Right lobe of liver (tissue), 6 donors: ENCODE measurements at regions not wholly inside any gene's neighbourhood (a gene's known extent, or its start where the extent isn't known, plus 50 kb on each side); places are given as distances from the start of the nearest gene placed in this dataset.

Experiments
- ATAC-seq, 4 donors: fragments of 200-7000 bp; cut with Tn5 transposase; one replicate each; pipeline ENCODE4 v1.9.1; 2020; ENCODE audit warnings: mild to moderate bottlenecking in 4 of 4, moderate library complexity in 4 of 4
- DNase-seq, 3 donors: peaks; one replicate each; pipeline ENCODE4 v3.0.0-alpha.2; 2020
- H3K27ac ChIP-seq, 3 donors: fragments of 200-600 bp; one replicate each; pipeline ENCODE4 v1.8.0; 2022
- H3K27me3 ChIP-seq, 2 donors: fragments of 200-600 bp; one replicate each; pipeline ENCODE4 v1.8.0; 2022
- H3K36me3 ChIP-seq, 4 donors: fragments of 200-600 bp; sonication (generic) in 1 of 4; one replicate each; pipeline versions ENCODE4 v1.5.1 to v1.8.0; 2017 to 2022; ENCODE audit warnings: control low read depth in 1 of 4
- H3K4me1 ChIP-seq, 4 donors: fragments of 200-600 bp; sonication (generic) in 1 of 4; one replicate each; pipeline versions ENCODE4 v1.5.1 to v1.8.0; 2017 to 2022; ENCODE audit warnings: control low read depth in 1 of 4
- H3K4me3 ChIP-seq, 3 donors: fragments of 200-600 bp; one replicate each; pipeline ENCODE4 v1.8.0; 2022
- H3K9me3 ChIP-seq, 4 donors: fragments of 200-600 bp; sonication (generic) in 1 of 4; one replicate each; pipeline versions ENCODE4 v1.5.1 to v1.8.0; 2017 to 2022; ENCODE audit warnings: control low read depth in 1 of 4
- POLR2A ChIP-seq: fragments of 450-650 bp; IDR thresholded peaks from one replicate; pipeline ENCODE4 v1.6.1; 2017; ENCODE audit warnings: antibody characterized with exemption, mild to moderate bottlenecking
- WGBS: methylation state at CpG from one replicate; pipeline ENCODE4 v1.1.6; 2018; ENCODE audit warnings: low coverage, low lambda C conversion rate; ENCODE audit not compliant: insufficient coverage; ENCODE audit errors: missing lambda C conversion rate; 5-methylcytosine and 5-hydroxymethylcytosine counted together
- intact Hi-C, 2 donors: fragments of 100-400 bp; cut with DNase I; formaldehyde crosslinking; loops; one replicate each; pipeline versions ENCODE4 v1.11.2 to v1.14.1; 2022
- TF ChIP-seq, protein P1 (sequence below), 4 donors: fragments of 200-600 bp in 3 of 4; fragments of 450-650 bp in 1 of 4; IDR thresholded peaks; one replicate each; pipeline versions ENCODE4 v1.5.1 to v1.8.0; 2016 to 2022; ENCODE audit warnings: antibody characterized with exemption in 4 of 4, mild to moderate bottlenecking in 2 of 4
- donor health status: DM: no; HTN: yes; CAD: no.
- donor health status: DM: no; HTN: no; CAD: no.
- donor health status: DM: no; HTN: no; CAD: no.
- donor health status: DM: no; HTN: yes; CAD: no.
- donor health status: DM: no; HTN: yes; CAD: no.

DNA sequence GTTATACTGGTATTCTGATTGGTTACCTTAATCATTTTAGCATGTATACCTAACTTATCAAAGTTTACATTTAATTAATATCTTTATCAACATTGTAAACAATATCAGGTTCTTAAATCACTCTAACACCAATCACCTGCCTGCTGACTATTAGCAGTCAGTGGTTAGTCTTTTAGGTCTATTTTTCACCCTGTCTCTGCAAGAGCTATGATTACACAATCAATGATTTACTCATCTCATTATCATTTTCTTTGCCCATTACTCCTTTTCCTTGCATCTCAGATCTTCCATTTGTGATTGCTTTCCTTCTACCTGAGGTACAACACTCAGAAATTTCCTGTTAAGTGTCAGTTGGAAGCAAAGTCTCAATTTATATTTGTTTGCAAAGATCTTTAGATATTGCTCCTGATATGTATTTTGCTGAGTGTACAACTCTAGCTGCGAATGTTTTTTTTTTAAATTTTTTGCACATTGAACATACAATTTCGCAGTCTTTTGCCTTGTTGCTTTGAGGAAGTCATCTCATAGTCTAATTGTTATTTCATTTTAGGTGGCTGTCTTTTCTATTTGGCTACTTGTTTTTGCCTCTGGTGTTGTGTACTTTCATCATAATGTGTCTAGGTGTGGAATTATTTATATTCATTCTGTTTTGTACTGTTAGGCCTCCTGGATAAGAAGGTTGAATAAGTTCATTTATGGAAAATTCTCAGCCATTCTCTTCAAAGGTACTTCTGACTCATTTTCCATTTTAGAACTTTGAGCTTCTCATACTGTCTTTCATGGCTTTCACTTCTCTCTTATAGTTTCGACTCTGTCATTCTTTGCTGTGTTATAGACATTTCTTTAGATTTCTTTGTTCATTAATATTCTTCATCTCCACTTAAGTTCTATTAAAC lies 104.9 kb upstream of the CEP162 start:
- Histone ChIP-seq H3K36me3 (no peaks in the 10 kb centered on the region), H3K4me3 (no peak overlapping the region), H3K27me3 (no peaks in the 10 kb centered on the region), H3K4me1 (no peaks in the 10 kb centered on the region), H3K9me3 (no peaks in the 10 kb centered on the region), H3K27ac (no peak overlapping the region)
- intact Hi-C loops: no loop called here
- ATAC-seq: no peak
- TF ChIP-seq, protein P1, sequence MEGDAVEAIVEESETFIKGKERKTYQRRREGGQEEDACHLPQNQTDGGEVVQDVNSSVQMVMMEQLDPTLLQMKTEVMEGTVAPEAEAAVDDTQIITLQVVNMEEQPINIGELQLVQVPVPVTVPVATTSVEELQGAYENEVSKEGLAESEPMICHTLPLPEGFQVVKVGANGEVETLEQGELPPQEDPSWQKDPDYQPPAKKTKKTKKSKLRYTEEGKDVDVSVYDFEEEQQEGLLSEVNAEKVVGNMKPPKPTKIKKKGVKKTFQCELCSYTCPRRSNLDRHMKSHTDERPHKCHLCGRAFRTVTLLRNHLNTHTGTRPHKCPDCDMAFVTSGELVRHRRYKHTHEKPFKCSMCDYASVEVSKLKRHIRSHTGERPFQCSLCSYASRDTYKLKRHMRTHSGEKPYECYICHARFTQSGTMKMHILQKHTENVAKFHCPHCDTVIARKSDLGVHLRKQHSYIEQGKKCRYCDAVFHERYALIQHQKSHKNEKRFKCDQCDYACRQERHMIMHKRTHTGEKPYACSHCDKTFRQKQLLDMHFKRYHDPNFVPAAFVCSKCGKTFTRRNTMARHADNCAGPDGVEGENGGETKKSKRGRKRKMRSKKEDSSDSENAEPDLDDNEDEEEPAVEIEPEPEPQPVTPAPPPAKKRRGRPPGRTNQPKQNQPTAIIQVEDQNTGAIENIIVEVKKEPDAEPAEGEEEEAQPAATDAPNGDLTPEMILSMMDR (IDR thresholded peaks at IDR 0.05): no peak
- TF ChIP-seq POLR2A: no peak
- 31% methylated on average over 3 of the region's 3 CpGs for WGBS
- no peak for DNase-seq

DNA sequence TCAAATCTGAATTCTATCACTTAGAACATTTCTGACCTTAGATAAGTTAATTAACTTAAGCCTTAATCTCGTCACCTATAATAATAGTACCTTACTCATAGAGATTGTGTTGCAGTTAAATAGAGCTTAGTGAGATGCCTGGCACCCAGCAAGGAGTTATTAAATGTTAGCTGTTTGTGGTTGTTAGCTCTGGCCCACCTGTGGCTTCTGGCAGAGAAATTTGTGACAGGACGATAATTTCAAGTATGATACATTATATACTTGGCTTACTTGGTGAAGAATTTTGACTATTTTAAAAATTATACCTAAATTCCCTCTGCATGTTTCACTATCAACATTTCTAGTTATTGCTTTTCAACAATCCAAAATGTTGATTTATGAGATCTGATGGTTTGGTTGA lies 102.9 kb upstream of the CEP162 start:
- WGBS: 81% methylated on average over 2 of the region's 2 CpGs
- Histone ChIP-seq H3K27me3 (no peaks in the 10 kb centered on the region), H3K4me1 (no peaks in the 10 kb centered on the region), H3K27ac (no peak overlapping the region), H3K36me3 (no peaks in the 10 kb centered on the region), H3K9me3 (no peaks in the 10 kb centered on the region), H3K4me3 (no peak overlapping the region)
- TF ChIP-seq POLR2A: no peak
- TF ChIP-seq, protein P1 (IDR thresholded peaks at IDR 0.05): no peak
- intact Hi-C loops: no loop called here
- DNase-seq (no peak), ATAC-seq (no peak)

DNA sequence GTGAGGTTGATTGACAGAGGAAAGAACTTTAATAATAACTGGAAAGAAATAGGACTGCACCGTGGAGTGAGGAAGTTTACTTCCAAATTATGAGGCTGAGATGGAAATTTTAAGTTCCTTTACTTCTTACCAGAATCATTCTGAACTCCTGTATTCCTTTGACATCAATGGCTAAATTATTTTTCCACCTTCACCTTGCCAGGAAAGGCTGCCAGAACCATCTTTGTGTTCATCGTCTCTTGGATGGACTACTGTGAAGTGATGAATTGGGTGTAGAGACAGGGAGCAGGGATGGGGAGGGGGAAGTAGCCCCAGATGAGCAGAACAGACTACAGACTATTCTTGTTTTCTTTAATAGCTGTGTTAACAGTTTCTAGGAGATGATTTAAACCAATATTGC lies 102.1 kb upstream of the CEP162 start:
- H3K4me3 ChIP-seq: no peak overlapping the region
- no peak for ATAC-seq
- DNase-seq: no peak
- intact Hi-C loops: no loop called here
- 37% methylated on average over 2 of the region's 2 CpGs for WGBS
- no peaks in the 10 kb centered on the region for H3K27me3 ChIP-seq
- H3K27ac ChIP-seq: no peak overlapping the region
- no peak for TF ChIP-seq POLR2A
- TF ChIP-seq, protein P1 (IDR thresholded peaks at IDR 0.05): no peak
- no peaks in the 10 kb centered on the region for H3K9me3 ChIP-seq
- H3K4me1 ChIP-seq: no peaks in the 10 kb centered on the region
- H3K36me3 ChIP-seq: no peaks in the 10 kb centered on the region

DNA sequence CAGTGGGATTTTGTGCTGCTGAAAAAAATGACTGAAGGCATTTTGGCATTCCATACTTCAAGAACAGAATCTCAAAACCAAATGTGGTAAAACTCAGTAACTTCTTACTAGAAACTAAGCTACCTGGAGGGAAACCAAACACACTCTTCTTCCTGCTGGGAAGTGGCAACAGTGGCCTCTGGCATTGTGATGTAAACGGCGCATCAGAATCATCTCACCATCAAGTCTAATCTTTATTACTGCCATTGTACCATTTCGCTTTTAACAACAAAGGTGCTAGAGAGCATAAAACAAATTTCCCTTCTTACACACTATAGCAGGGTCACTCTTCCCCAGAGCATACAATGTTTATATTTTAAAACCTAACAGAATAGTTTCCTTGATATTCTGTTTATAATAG lies 101.6 kb upstream of the CEP162 start:
- TF ChIP-seq POLR2A: no peak
- TF ChIP-seq, protein P1 (IDR thresholded peaks at IDR 0.05): no peak
- no peak for DNase-seq
- WGBS: 75% methylated on average over 3 of the region's 3 CpGs
- Histone ChIP-seq H3K27ac (no peak overlapping the region), H3K4me1 (no peaks in the 10 kb centered on the region), H3K36me3 (no peaks in the 10 kb centered on the region), H3K4me3 (no peak overlapping the region), H3K27me3 (no peaks in the 10 kb centered on the region), H3K9me3 (no peaks in the 10 kb centered on the region)
- intact Hi-C loops: no loop called here
- ATAC-seq: no peak
